ENCODE measurements at regions not wholly inside any gene's neighbourhood (a gene's known extent, or its start where the extent isn't known, plus 50 kb on each side); places are given as distances from the start of the nearest gene placed in this dataset.
"Not testable (repeated sequence)": the region's sequence is repeated elsewhere in the genome, so short reads cannot be mapped to it uniquely, and the experiment has no call there.

DNA sequence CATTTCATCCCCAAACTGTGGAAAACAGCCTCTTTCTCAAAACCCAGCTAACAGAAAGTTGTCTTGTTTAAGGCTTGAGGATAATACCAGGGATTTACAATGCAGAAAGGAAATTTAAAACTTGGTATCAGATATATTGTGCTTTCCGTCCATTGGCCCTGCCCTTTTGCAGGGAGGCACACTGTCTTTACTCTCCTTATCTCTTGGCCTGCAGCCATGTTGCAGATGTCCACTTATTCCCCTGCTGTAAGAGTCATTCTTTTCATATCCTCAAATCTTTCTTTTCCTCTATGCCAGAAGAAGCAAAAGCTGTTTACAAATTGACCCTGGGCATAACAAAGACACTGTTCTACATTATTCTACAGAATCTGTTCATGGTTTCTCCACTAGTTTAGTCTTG is 75.6 kb upstream of the DYNLT3 start:
- no peaks in the 10 kb centered on the region for H3K9me3 ChIP-seq
- H3K27me3 ChIP-seq: no peaks in the 10 kb centered on the region
- intact Hi-C loops (cut with DNase I; ENCODE audit: low total_unique reads): no loop called here
- no peaks in the 10 kb centered on the region for H3K4me1 ChIP-seq
- TF ChIP-seq, protein P1, sequence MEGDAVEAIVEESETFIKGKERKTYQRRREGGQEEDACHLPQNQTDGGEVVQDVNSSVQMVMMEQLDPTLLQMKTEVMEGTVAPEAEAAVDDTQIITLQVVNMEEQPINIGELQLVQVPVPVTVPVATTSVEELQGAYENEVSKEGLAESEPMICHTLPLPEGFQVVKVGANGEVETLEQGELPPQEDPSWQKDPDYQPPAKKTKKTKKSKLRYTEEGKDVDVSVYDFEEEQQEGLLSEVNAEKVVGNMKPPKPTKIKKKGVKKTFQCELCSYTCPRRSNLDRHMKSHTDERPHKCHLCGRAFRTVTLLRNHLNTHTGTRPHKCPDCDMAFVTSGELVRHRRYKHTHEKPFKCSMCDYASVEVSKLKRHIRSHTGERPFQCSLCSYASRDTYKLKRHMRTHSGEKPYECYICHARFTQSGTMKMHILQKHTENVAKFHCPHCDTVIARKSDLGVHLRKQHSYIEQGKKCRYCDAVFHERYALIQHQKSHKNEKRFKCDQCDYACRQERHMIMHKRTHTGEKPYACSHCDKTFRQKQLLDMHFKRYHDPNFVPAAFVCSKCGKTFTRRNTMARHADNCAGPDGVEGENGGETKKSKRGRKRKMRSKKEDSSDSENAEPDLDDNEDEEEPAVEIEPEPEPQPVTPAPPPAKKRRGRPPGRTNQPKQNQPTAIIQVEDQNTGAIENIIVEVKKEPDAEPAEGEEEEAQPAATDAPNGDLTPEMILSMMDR (IDR thresholded peaks at IDR 0.05): no peak
- TF ChIP-seq POLR2A (IDR thresholded peaks at IDR 0.05): no peak
- no peaks in the 10 kb centered on the region for H3K36me3 ChIP-seq (ENCODE audit: low read depth, missing control alignments)
- WGBS, 2 donors: 44 to 83% methylated on average over 1 of the region's 1 CpG
- DNase-seq: peak; percentile 16
- H3K27ac ChIP-seq: no peak overlapping the region
- no peak overlapping the region for H3K4me3 ChIP-seq

DNA sequence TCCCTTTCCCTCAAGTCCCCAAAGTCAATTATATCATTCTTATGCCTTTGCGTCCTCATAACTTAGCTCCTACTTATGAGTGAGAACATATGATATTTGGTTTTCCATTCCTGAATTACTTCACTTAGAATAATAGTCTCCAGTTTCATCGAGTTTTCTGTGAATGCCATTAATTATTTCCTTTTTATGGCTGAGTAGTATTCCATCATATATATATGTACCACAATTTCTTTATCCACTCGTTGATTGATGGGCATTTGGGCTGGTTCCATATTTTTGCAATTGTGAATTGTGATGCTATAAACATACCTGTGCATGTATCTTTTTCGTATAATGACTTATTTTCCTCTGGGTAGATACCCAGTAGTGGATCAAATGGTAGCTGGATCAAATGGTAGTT is 78.4 kb upstream of the DYNLT3 start:
- H3K4me3 ChIP-seq; intact Hi-C loops (cut with DNase I; ENCODE audit: low total_unique reads); DNase-seq; H3K4me1 ChIP-seq; H3K27ac ChIP-seq; H3K27me3 ChIP-seq; H3K36me3 ChIP-seq (ENCODE audit: low read depth, missing control alignments); H3K9me3 ChIP-seq: not testable (repeated sequence)
- WGBS, 2 donors: 89 to 97% methylated on average over 4 of the region's 4 CpGs

DNA sequence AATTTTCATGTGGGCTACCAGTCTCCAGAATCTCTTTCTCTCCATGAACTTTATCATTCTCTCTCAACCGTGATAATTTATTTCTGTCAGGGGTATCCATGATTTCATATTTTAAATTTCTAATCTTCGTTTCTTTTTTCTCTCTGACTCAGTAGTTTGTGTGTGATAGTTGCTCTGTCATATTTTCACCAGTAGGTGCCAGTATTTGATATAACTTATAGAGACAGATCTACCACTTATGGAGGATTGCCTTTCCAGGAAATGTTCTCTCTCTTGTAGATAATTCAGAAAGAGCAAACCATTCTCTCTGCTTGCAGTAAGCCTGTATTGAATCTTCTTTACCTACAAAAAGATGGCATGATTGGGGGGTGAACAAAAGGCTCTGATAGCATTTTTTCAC is 79.3 kb upstream of the DYNLT3 start:
- H3K27ac ChIP-seq: no peak overlapping the region
- TF ChIP-seq POLR2A (IDR thresholded peaks at IDR 0.05): no peak
- TF ChIP-seq, protein P1 (IDR thresholded peaks at IDR 0.05): peak; percentile 35 to 38 (median 35)
- H3K9me3 ChIP-seq: no peaks in the 10 kb centered on the region
- 30 to 31% methylated on average over 2 of the region's 2 CpGs for WGBS, 2 donors
- intact Hi-C loops (cut with DNase I; ENCODE audit: low total_unique reads): no loop called here
- H3K27me3 ChIP-seq: no peaks in the 10 kb centered on the region
- no peaks in the 10 kb centered on the region for H3K36me3 ChIP-seq (ENCODE audit: low read depth, missing control alignments)
- no peak for DNase-seq
- no peaks in the 10 kb centered on the region for H3K4me1 ChIP-seq
- H3K4me3 ChIP-seq: no peak overlapping the region

DNA sequence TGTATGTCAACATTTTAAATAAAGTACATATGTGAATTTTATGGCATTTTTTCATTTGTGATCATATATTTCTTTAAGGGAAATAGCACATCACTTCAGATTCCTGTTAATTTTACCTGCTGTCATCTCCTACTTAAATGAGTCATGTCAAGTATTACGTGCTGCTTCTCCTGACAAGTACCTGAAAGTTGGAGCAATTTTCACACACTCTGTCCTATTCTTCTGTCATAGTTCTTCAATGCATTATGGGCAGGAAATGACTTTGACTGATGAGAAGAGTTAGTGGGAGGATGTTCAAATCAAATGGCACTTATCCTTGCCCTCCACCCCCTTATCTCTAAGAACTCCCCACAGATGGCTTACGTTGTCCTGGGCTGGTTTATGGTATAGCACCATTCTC is 64.2 kb upstream of the SYTL5 start:
- no peaks in the 10 kb centered on the region for H3K27me3 ChIP-seq
- WGBS, 2 donors: 76 to 91% methylated on average over 1 to 2 of the region's 2 CpGs
- no peaks in the 10 kb centered on the region for H3K4me1 ChIP-seq
- intact Hi-C loops (cut with DNase I; ENCODE audit: low total_unique reads): no loop called here
- TF ChIP-seq POLR2A (IDR thresholded peaks at IDR 0.05): no peak
- TF ChIP-seq, protein P1 (IDR thresholded peaks at IDR 0.05): no peak
- no peak for DNase-seq
- H3K36me3 ChIP-seq (ENCODE audit: low read depth, missing control alignments): no peaks in the 10 kb centered on the region
- no peak overlapping the region for H3K27ac ChIP-seq
- H3K4me3 ChIP-seq: no peak overlapping the region
- no peaks in the 10 kb centered on the region for H3K9me3 ChIP-seq

DNA sequence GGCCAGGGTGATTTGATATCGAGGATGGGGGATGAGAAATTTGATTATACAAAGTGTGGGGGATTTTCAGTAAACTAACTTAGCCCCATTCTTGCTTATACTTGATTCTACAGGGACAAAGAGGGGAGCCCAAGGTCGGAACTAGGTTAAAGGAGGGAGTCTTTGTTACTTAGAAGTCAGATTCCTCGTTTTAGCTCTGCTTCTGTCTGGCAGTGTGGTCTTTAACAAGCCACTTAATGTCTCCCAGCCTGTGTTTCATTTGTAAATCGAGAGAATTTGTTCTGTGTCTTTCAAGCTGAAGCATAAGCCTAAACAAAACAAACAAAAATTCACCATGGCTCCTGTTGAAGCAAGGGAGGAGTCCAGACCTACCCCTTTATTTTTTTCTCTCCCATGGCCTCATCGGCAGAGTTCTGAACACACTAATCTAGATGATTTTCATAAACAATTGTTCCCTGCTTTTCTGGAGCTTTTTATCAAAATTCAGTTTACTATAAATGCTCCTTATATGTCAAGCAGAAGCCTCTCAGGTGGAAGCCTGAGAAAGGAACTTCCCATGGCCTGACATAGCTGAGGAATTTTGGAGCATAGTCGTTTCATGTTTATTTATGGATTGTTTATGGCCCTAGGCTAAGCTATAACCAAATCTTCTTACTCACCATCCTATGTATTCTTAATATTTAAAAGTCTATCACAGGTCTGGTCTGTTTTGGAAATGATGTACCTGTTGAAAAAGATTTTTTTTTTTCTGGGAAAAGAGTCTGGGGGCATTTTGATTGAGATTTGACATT is 62.6 kb upstream of the SYTL5 start:
- intact Hi-C loops (cut with DNase I; ENCODE audit: low total_unique reads): no loop called here
- Histone ChIP-seq H3K4me3 (no peak overlapping the region), H3K36me3 (ENCODE audit: low read depth, missing control alignments) (no peaks in the 10 kb centered on the region), H3K27me3 (no peaks in the 10 kb centered on the region), H3K4me1 (no peaks in the 10 kb centered on the region), H3K27ac (no peak overlapping the region), H3K9me3 (no peaks in the 10 kb centered on the region)
- 49 to 72% methylated on average over 6 of the region's 6 CpGs for WGBS, 2 donors
- TF ChIP-seq POLR2A (IDR thresholded peaks at IDR 0.05): no peak
- TF ChIP-seq, protein P1 (IDR thresholded peaks at IDR 0.05): no peak
- DNase-seq: no peak

Data from testis (tissue), 2 donors.